ENCODE measurements at regions not wholly inside any gene's neighbourhood (a gene's known extent, or its start where the extent isn't known, plus 50 kb on each side); places are given as distances from the start of the nearest gene placed in this dataset.

GRCh38 chr14:43540948-43541347 lies 966.1 kb downstream of the FSCB start:
- no peak for FAIRE-seq

GRCh38 chr14:43539210-43539609 lies 967.9 kb downstream of the FSCB start:
- TF ChIP-seq CTCF (IDR thresholded peaks at IDR 0.05; ENCODE audit: insufficient read depth, low read length, severe bottlenecking): no peak
- no peaks in the 10 kb centered on the region for H3K36me3 ChIP-seq (ENCODE audit: control insufficient read depth, insufficient read depth, low read length)
- DNase-seq (ENCODE audit: low read depth) (peak; percentile 0), FAIRE-seq (no peak)
- H3K27me3 ChIP-seq (ENCODE audit: control insufficient read depth, insufficient read depth, low read length): no peaks in the 10 kb centered on the region
- no peak overlapping the region for H3K4me3 ChIP-seq (ENCODE audit: low read depth, low read length)

More at GRCh38 chr14:43540948-43541347, 966.1 kb downstream of the FSCB start:
- no peaks in the 10 kb centered on the region for H3K27me3 ChIP-seq (ENCODE audit: control insufficient read depth, insufficient read depth, low read length)
- H3K4me3 ChIP-seq (ENCODE audit: low read depth, low read length): no peak overlapping the region
- DNase-seq (ENCODE audit: low read depth): no peak
- no peak for TF ChIP-seq CTCF (IDR thresholded peaks at IDR 0.05; ENCODE audit: insufficient read depth, low read length, severe bottlenecking)
- H3K36me3 ChIP-seq (ENCODE audit: control insufficient read depth, insufficient read depth, low read length): no peaks in the 10 kb centered on the region

- H3K36me3 ChIP-seq (ENCODE audit: control insufficient read depth, insufficient read depth, low read length): no peaks in the 10 kb centered on the region
- FAIRE-seq (no peak), DNase-seq (ENCODE audit: low read depth) (no peak)
- no peak overlapping the region for H3K4me3 ChIP-seq (ENCODE audit: low read depth, low read length)
- TF ChIP-seq CTCF (IDR thresholded peaks at IDR 0.05; ENCODE audit: insufficient read depth, low read length, severe bottlenecking): no peak
- no peaks in the 10 kb centered on the region for H3K27me3 ChIP-seq (ENCODE audit: control insufficient read depth, insufficient read depth, low read length)
Observed at GRCh38 chr14:43535231-43535838, 971.7 kb downstream of the FSCB start.

DNA sequence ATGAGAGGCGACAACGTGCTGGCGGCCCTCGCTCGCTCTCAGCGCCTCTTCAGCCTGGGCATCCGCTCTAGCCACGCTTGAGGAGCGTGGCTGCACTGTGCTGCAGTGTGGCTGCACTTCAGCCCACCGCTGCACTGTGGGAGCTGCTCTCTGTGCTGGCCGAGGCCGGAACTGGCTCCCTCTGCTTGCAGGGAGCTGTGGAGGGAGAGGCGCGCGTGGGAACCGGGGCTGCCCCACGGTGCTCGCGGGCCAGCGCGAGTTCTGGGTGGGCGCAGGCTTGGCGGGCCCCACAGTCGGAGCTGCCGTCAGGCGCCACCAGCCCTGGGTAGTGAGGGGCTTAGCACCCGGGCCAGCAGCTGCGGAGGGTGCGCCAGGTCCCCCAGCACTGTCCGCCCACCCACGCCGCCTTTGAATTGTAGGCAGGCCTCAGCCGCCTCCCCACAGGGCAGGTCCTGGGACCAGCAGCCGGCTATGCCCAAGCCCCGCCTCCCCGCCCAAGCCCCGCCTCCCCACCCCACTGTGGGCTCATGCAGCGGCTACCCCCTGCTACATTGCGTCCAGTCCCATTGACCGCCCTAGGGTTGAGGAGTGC lies 974.2 kb downstream of the FSCB start:
- TF ChIP-seq CTCF (IDR thresholded peaks at IDR 0.05; ENCODE audit: insufficient read depth, low read length, severe bottlenecking): no peak
- DNase-seq (ENCODE audit: low read depth): no peak
- Histone ChIP-seq H3K4me3 (ENCODE audit: low read depth, low read length) (no peak overlapping the region), H3K36me3 (ENCODE audit: control insufficient read depth, insufficient read depth, low read length) (no peaks in the 10 kb centered on the region), H3K27me3 (ENCODE audit: control insufficient read depth, insufficient read depth, low read length) (no peaks in the 10 kb centered on the region)
- no peak for FAIRE-seq

- no peak for TF ChIP-seq CTCF (IDR thresholded peaks at IDR 0.05; ENCODE audit: insufficient read depth, low read length, severe bottlenecking)
- Histone ChIP-seq H3K4me3 (ENCODE audit: low read depth, low read length) (no peak overlapping the region), H3K27me3 (ENCODE audit: control insufficient read depth, insufficient read depth, low read length) (no peaks in the 10 kb centered on the region), H3K36me3 (ENCODE audit: control insufficient read depth, insufficient read depth, low read length) (no peaks in the 10 kb centered on the region)
- DNase-seq (ENCODE audit: low read depth): no peak
- FAIRE-seq: no peak
Observed at GRCh38 chr14:43528321-43528720, 978.8 kb downstream of the FSCB start.

DNA sequence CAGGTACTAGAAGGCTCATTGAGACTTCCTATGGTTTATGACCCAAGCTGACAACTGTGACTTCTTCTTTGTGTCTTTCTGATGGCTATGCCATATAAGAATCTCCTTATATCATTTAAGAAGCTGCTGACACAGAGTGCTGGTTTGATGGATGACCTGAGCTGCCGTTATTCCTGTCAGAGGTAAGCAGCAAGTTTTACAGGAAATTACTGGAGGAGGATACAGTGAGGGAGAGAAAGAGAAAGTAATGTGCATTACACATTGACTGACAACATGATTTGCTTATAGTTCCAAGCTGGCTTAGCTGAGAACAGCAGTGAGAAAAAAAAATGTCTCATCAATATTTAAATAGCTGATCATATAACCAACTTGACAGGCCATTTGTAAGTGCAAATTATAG lies 981.4 kb downstream of the FSCB start:
- no peaks in the 10 kb centered on the region for H3K27me3 ChIP-seq (ENCODE audit: control insufficient read depth, insufficient read depth, low read length)
- DNase-seq (ENCODE audit: low read depth): no peak
- FAIRE-seq: no peak

More for the DNA sequence above, 981.4 kb downstream of the FSCB start:
- TF ChIP-seq CTCF (IDR thresholded peaks at IDR 0.05; ENCODE audit: insufficient read depth, low read length, severe bottlenecking): no peak
- Histone ChIP-seq H3K4me3 (ENCODE audit: low read depth, low read length) (no peak overlapping the region), H3K36me3 (ENCODE audit: control insufficient read depth, insufficient read depth, low read length) (no peaks in the 10 kb centered on the region)
